H1 (cell line): ENCODE measurements at regions not wholly inside any gene's neighbourhood (a gene's known extent, or its start where the extent isn't known, plus 50 kb on each side); places are given as distances from the start of the nearest gene placed in this dataset.

ENCODE experiments used
- CTCF ChIA-PET: fragments of 300-600 bp; sonication (Branson Sonifier 250); formaldehyde crosslinking; loops from one replicate; lab custom pipeline; 2021; ENCODE audit not compliant: partially characterized antibody; lab: Charles Lee
- POLR2A ChIA-PET: fragments of 300-600 bp; sonication (Branson Sonifier 250); formaldehyde crosslinking; loops from one replicate; lab custom pipeline; 2021; ENCODE audit warnings: inconsistent platforms; ENCODE audit not compliant: partially characterized antibody; lab: Charles Lee
- DNase-seq, 2 experiments: peaks; one replicate each; pipeline versions ENCODE4 v3.0.0 to v3.0.0-alpha.2; 2010 to 2022; ENCODE audit warnings: low spot score in 2 of 2, low read depth in 1 of 2, mixed read lengths in 1 of 2
- FAIRE-seq: peaks from 2 replicates; lab custom pipeline; 2011; peaks lifted over from hg19 to GRCh38; lab: Jason Lieb, UNC
- H2AFZ ChIP-seq: 2 replicates; pipeline ENCODE4 v1.8.1; 2012; ENCODE audit warnings: low read length, inconsistent platforms
- H2AK5ac ChIP-seq: 2 replicates; pipeline ENCODE4 v1.6.1; 2013; ENCODE audit warnings: low read depth, low read length
- H2BK120ac ChIP-seq: replicated peaks from 2 replicates; pipeline ENCODE3; 2013; ENCODE audit warnings: low read depth, low read length, inconsistent platforms
- H2BK12ac ChIP-seq: 2 replicates; pipeline ENCODE4 v1.6.1; 2013; ENCODE audit warnings: low read depth, low read length
- H2BK15ac ChIP-seq: 2 replicates; pipeline ENCODE4 v1.6.1; 2013; ENCODE audit warnings: low read length
- H2BK20ac ChIP-seq: 2 replicates; pipeline ENCODE4 v1.6.1; 2013; ENCODE audit warnings: low read length
- H2BK5ac ChIP-seq: 2 replicates; pipeline ENCODE4 v1.6.1; 2013; ENCODE audit warnings: low read depth, low read length
- H3K14ac ChIP-seq: 2 replicates; pipeline ENCODE4 v1.6.1; 2013; ENCODE audit warnings: inconsistent platforms; ENCODE audit not compliant: insufficient read length
- H3K18ac ChIP-seq: 2 replicates; pipeline ENCODE4 v1.6.1; 2013; ENCODE audit warnings: low read length; ENCODE audit errors: extremely low read depth
- H3K23ac ChIP-seq: 2 replicates; pipeline ENCODE4 v1.6.1; 2013; ENCODE audit warnings: inconsistent platforms; ENCODE audit not compliant: insufficient read length
- H3K23me2 ChIP-seq: 2 replicates; pipeline ENCODE4 v1.6.1; 2013; ENCODE audit warnings: low read depth, low read length
- H3K27ac ChIP-seq: 2 replicates; pipeline ENCODE4 v1.6.1; 2011; ENCODE audit warnings: low read depth, low read length, inconsistent platforms
- H3K27me3 ChIP-seq, 4 experiments: replicated peaks in 1 of 4; 1 replicate in 1 of 4; 2 replicates in 3 of 4; pipeline versions ENCODE4 v1.6.1 to v1.8.1; 2011 to 2013; ENCODE audit warnings: low read length in 3 of 4, mild to moderate bottlenecking in 3 of 4, inconsistent platforms in 2 of 4, mixed read lengths in 2 of 4, moderate library complexity in 1 of 4; ENCODE audit not compliant: control insufficient read depth in 3 of 4, insufficient read depth in 3 of 4; ENCODE audit errors: extremely low read depth in 1 of 4
- H3K36me3 ChIP-seq, 4 experiments: 2 replicates each; pipeline versions ENCODE4 v1.6.1 to v1.8.1; 2011 to 2013; ENCODE audit warnings: mild to moderate bottlenecking in 4 of 4, low read length in 3 of 4, moderate library complexity in 2 of 4, control low read depth in 1 of 4, inconsistent platforms in 1 of 4; ENCODE audit not compliant: insufficient read depth in 4 of 4, control insufficient read depth in 2 of 4
- H3K4ac ChIP-seq: replicated peaks from 2 replicates; pipeline ENCODE3; 2013; ENCODE audit warnings: low read length, low read depth, mixed read lengths, inconsistent platforms; ENCODE audit not compliant: insufficient read length
- H3K4me1 ChIP-seq, 4 experiments: replicated peaks in 1 of 4; 1 replicate in 1 of 4; 2 replicates in 3 of 4; pipeline versions ENCODE4 v1.6.1 to v1.8.1; 2011 to 2013; ENCODE audit warnings: low read length in 3 of 4, inconsistent platforms in 2 of 4, mixed read lengths in 1 of 4; ENCODE audit not compliant: insufficient read depth in 4 of 4, control insufficient read depth in 3 of 4
- H3K4me2 ChIP-seq, 2 experiments: 2 replicates each; pipeline versions ENCODE4 v1.6.1 to v1.8.1; 2011 to 2013; ENCODE audit warnings: low read depth in 2 of 2, low read length in 2 of 2, control low read depth in 1 of 2, inconsistent platforms in 1 of 2, mild to moderate bottlenecking in 1 of 2; ENCODE audit not compliant: insufficient read depth in 1 of 2
- H3K4me3 ChIP-seq, 4 experiments: fragments of 200-600, 300-600 bp in 1 of 4; sonication (generic), shearing (Covaris generic), sonication (Bioruptor Twin) in 1 of 4; 2 replicates each; pipeline versions ENCODE4 v1.5.1 to v1.8.1; 2011 to 2016; ENCODE audit warnings: low read length in 4 of 4, low read depth in 3 of 4, control low read depth in 2 of 4, inconsistent platforms in 2 of 4, mild to moderate bottlenecking in 2 of 4, mixed read lengths in 1 of 4, moderate library complexity in 1 of 4; ENCODE audit not compliant: insufficient read depth in 2 of 4; ENCODE audit errors: extremely low read depth in 1 of 4
- H3K56ac ChIP-seq: replicated peaks from 2 replicates; pipeline ENCODE3; 2013; ENCODE audit warnings: low read depth, mild to moderate bottlenecking, mixed read lengths, low read length, inconsistent platforms; ENCODE audit not compliant: insufficient read length
- H3K79me1 ChIP-seq: 2 replicates; pipeline ENCODE4 v1.6.1; 2013; ENCODE audit warnings: low read depth, low read length, control low read depth
- H3K79me2 ChIP-seq, 2 experiments: 2 replicates each; pipeline versions ENCODE4 v1.6.1 to v1.8.1; 2012 to 2013; ENCODE audit warnings: low read length in 2 of 2, mild to moderate bottlenecking in 2 of 2, inconsistent platforms in 1 of 2; ENCODE audit not compliant: insufficient read depth in 2 of 2, control insufficient read depth in 1 of 2
- H3K9ac ChIP-seq, 4 experiments: replicated peaks in 1 of 4; 1 replicate in 1 of 4; 2 replicates in 3 of 4; pipeline versions ENCODE4 v1.6.1 to v1.8.1; 2011 to 2013; ENCODE audit warnings: low read depth in 3 of 4, low read length in 3 of 4, control low read depth in 2 of 4, mild to moderate bottlenecking in 2 of 4, moderate library complexity in 2 of 4, inconsistent platforms in 1 of 4; ENCODE audit errors: extremely low read depth in 1 of 4
- H3K9me3 ChIP-seq, 2 experiments: 2 replicates each; pipeline versions ENCODE4 v1.6.1 to v1.8.1; 2012 to 2013; ENCODE audit warnings: mild to moderate bottlenecking in 2 of 2, moderate library complexity in 2 of 2, control low read depth in 1 of 2, inconsistent platforms in 1 of 2, low read depth in 1 of 2, low read length in 1 of 2, mixed read lengths in 1 of 2; ENCODE audit not compliant: insufficient read depth in 2 of 2
- H4K20me1 ChIP-seq, 2 experiments: replicated peaks in 1 of 2; 2 replicates each; pipeline versions ENCODE3 to v1.8.1; 2011 to 2013; ENCODE audit warnings: inconsistent platforms in 2 of 2, low read length in 2 of 2, mild to moderate bottlenecking in 1 of 2; ENCODE audit not compliant: insufficient read depth in 2 of 2, control insufficient read depth in 1 of 2
- H4K5ac ChIP-seq: 2 replicates; pipeline ENCODE4 v1.6.1; 2013; ENCODE audit warnings: low read length, low read depth, mixed read lengths, inconsistent platforms; ENCODE audit not compliant: insufficient read length
- H4K8ac ChIP-seq: 2 replicates; pipeline ENCODE4 v1.8.0; 2013; ENCODE audit warnings: mild to moderate bottlenecking, moderate library complexity, low read length, inconsistent platforms; ENCODE audit not compliant: insufficient read depth; ENCODE audit errors: extremely low read depth
- H4K91ac ChIP-seq: replicated peaks from 2 replicates; pipeline ENCODE3; 2013; ENCODE audit warnings: low read length, mixed read lengths, inconsistent platforms; ENCODE audit not compliant: insufficient read length
- EP300 ChIP-seq, 2 experiments: IDR thresholded peaks; 1 replicate in 1 of 2; 2 replicates in 1 of 2; pipeline ENCODE4 v1.6.1; 2011 to 2012; ENCODE audit warnings: low read depth in 2 of 2, low read length in 2 of 2, mild to moderate bottlenecking in 2 of 2, borderline replicate concordance in 1 of 2, inconsistent platforms in 1 of 2, moderate library complexity in 1 of 2
- RAD21 ChIP-seq, 2 experiments: IDR thresholded peaks in 1 of 2; conservative IDR thresholded peaks in 1 of 2; 2 replicates each; pipeline ENCODE4 v1.6.1; 2011; ENCODE audit warnings: low read depth in 2 of 2, low read length in 2 of 2, improper control_type of control experiment in 1 of 2, inconsistent platforms in 1 of 2, mild to moderate bottlenecking in 1 of 2, moderate library complexity in 1 of 2
- whole genome bisulfite sequencing, 2 experiments: shearing (Covaris generic) in 1 of 2; methylation state at CpG; one replicate each; pipeline versions ENCODE4 v1.1.6 to v1.1.7; 2013 to 2015; ENCODE audit warnings: low lambda C conversion rate in 2 of 2, mixed read lengths in 2 of 2, inconsistent platforms in 1 of 2, low coverage in 1 of 2, missing lambda C conversion rate in 1 of 2; ENCODE audit not compliant: insufficient replicate concordance in 2 of 2, insufficient coverage in 1 of 2, insufficient read length in 1 of 2; ENCODE audit errors: extremely low coverage in 1 of 2, missing lambda C conversion rate in 1 of 2; 5-methylcytosine and 5-hydroxymethylcytosine counted together
- TF ChIP-seq, protein P1 (sequence below), 3 experiments: IDR thresholded peaks; 1 replicate in 2 of 3; 2 replicates in 1 of 3; pipeline versions ENCODE4 v1.5.1 to v1.6.1; 2011; ENCODE audit warnings: low read length in 3 of 3, mild to moderate bottlenecking in 3 of 3, inconsistent platforms in 2 of 3, low read depth in 1 of 3, moderate library complexity in 1 of 3; ENCODE audit not compliant: insufficient read depth in 1 of 3; ENCODE audit errors: control extremely low read depth in 1 of 3

DNA sequence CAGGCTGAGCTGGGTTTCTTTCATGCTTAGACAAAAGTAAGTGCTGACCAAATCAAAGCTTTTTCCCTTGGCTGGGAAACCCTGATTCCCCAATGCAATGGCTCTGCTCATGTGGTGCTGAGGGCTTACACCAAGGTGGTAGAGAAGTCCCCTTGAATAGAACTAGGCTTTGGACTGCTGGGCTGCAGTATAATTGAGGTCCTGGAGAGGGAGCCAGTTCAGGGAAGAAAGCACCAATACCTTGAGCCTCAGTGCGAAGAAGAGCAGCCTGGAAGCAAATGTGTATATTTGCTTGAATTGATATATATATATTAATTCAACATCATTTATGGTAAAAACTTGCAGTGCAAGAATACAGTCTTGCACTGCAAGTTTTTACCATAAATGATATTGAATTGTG, 391.1 kb downstream of the RPS24 start:
- Histone ChIP-seq H3K36me3 (no peaks in the 10 kb centered on the region), H4K8ac (no peak overlapping the region), H2AK5ac (no peak overlapping the region), H3K23ac (no peak overlapping the region), H2BK5ac (no peak overlapping the region), H3K27me3 (peaks cover 0 to 2% (median 0%) of the 10 kb centered on the region in 4 experiments; a peak in 1 of 7 replicates), H2BK12ac (no peak overlapping the region), H4K91ac (no peak overlapping the region), H3K9me3 (0 out of 4 replicates have a peak, but pooled peaks cover 0 to 4% of the 10 kb centered on the region in 2 experiments), H3K18ac (no peak overlapping the region), H3K79me2 (no peaks in the 10 kb centered on the region), H3K56ac (no peak overlapping the region), H2BK120ac (no peak overlapping the region), H2BK15ac (no peak overlapping the region), H3K4me2 (no peak overlapping the region), H2BK20ac (no peak overlapping the region), H3K79me1 (no peaks in the 10 kb centered on the region), H3K27ac (no peak overlapping the region), H3K14ac (no peak overlapping the region), H2AFZ (no peak overlapping the region), H3K9ac (no peak overlapping the region), H3K4me3 (no peak overlapping the region), H3K4me1 (peaks cover 1 to 15% (median 8%) of the 10 kb centered on the region in 4 experiments; a peak in 5 of 7 replicates)
- FAIRE-seq, result no peak
- WGBS, 2 experiments, result 94% methylated on average over 1 of the region's 1 CpG; no CpG with 5 or more reads in 1 of the 2 experiments
- DNase-seq, result no peak
- TF ChIP-seq, protein P1, sequence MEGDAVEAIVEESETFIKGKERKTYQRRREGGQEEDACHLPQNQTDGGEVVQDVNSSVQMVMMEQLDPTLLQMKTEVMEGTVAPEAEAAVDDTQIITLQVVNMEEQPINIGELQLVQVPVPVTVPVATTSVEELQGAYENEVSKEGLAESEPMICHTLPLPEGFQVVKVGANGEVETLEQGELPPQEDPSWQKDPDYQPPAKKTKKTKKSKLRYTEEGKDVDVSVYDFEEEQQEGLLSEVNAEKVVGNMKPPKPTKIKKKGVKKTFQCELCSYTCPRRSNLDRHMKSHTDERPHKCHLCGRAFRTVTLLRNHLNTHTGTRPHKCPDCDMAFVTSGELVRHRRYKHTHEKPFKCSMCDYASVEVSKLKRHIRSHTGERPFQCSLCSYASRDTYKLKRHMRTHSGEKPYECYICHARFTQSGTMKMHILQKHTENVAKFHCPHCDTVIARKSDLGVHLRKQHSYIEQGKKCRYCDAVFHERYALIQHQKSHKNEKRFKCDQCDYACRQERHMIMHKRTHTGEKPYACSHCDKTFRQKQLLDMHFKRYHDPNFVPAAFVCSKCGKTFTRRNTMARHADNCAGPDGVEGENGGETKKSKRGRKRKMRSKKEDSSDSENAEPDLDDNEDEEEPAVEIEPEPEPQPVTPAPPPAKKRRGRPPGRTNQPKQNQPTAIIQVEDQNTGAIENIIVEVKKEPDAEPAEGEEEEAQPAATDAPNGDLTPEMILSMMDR (IDR thresholded peaks at IDR 0.05; ENCODE audit: control extremely low read depth in 1 of 3, insufficient read depth in 1 of 3, low read depth in 1 of 3, low read length in 3 of 3), result peak; percentile 30 to 57 (median 46)
- TF ChIP-seq EP300 (IDR thresholded peaks at IDR 0.05; ENCODE audit: borderline replicate concordance in 1 of 2, low read depth in 2 of 2, low read length in 2 of 2) (no peak), RAD21 (IDR thresholded peaks at IDR 0.05 in 1 of 2, conservative IDR thresholded peaks at IDR 0.05 in 1 of 2; ENCODE audit: low read depth in 2 of 2, low read length in 2 of 2) (peak; percentile 53 to 70)
- TF ChIP-seq, all 59 proteins: peak for 2
- Histone ChIP-seq H4K5ac (no peak overlapping the region), H4K20me1 (no peaks in the 10 kb centered on the region), H3K4ac (no peak overlapping the region), H3K23me2 (no peaks in the 10 kb centered on the region)
- CTCF ChIA-PET, result interaction anchor here (0.5 to 1.7 kb wide), 14 partner anchors 9 to 959 kb away, joined by 3 to 7 read pairs (median 4); no protein-coding TSS in a partner anchor
- POLR2A ChIA-PET, result no interaction called here
